Right lobe of liver (tissue), 4 donors: ENCODE measurements at regions not wholly inside any gene's neighbourhood (a gene's known extent, or its start where the extent isn't known, plus 50 kb on each side); places are given as distances from the start of the nearest gene placed in this dataset.

Experiments used
- CTCF ChIP-seq, 4 donors: fragments of 200-600 bp in 3 of 4; fragments of 450-650 bp in 1 of 4; IDR thresholded peaks; one replicate each; pipeline versions ENCODE4 v1.5.1 to v1.8.0; 2016 to 2022; ENCODE audit warnings: antibody characterized with exemption in 4 of 4, mild to moderate bottlenecking in 2 of 4
- POLR2A ChIP-seq: fragments of 450-650 bp; IDR thresholded peaks from one replicate; pipeline ENCODE4 v1.6.1; 2017; ENCODE audit warnings: antibody characterized with exemption, mild to moderate bottlenecking
- donor health status: DM: no; HTN: no; CAD: no.
- donor health status: DM: no; HTN: no; CAD: no.
- donor health status: DM: no; HTN: yes; CAD: no.

DNA sequence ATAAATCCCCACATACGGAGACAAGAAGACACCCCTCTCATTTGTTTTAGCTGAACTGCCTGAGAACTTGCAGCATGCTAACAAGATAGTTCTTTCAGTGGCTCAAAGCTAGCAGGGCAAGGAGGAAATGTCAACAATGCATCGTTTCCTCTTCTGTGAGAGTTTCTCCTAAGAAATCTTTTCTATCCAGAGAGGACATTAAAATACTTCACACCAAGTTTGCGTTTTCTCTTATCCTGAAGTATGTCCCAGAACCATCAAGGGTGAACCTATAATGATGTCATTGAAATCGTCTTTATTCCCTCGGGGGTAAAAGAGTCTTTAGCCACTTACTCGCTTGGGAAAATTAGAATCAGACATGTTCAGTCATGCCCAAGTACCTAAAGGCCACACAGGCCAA is 541.7 kb upstream of the MDFIC2 start:
- no peak for TF ChIP-seq CTCF (IDR thresholded peaks at IDR 0.05)
- TF ChIP-seq POLR2A = no peak
